PC-3 (cell line): ENCODE measurements at regions not wholly inside any gene's neighbourhood (a gene's known extent, or its start where the extent isn't known, plus 50 kb on each side); places are given as distances from the start of the nearest gene placed in this dataset.
"Not testable (repeated sequence)": the region's sequence is repeated elsewhere in the genome, so short reads cannot be mapped to it uniquely, and the experiment has no call there.

ENCODE experiments used
- CTCF ChIP-seq: fragments of 300-600 bp; sonication (generic); conservative IDR thresholded peaks from 2 replicates; pipeline ENCODE4 v1.5.1; 2017; ENCODE audit warnings: antibody characterized with exemption, low read depth, mild to moderate bottlenecking, low read length
- EZH2 ChIP-seq: fragments of 300-600 bp; sonication (generic); IDR thresholded peaks from one replicate; pipeline ENCODE4 v1.6.1; 2017; ENCODE audit warnings: antibody characterized with exemption, mild to moderate bottlenecking, low read length; ENCODE audit not compliant: unreplicated experiment
- EZH2phosphoT487 ChIP-seq: fragments of 300-600 bp; sonication (generic); IDR thresholded peaks from 2 replicates; pipeline ENCODE4 v1.6.1; 2018; ENCODE audit warnings: mild to moderate bottlenecking, antibody characterized with exemption, low read length, borderline replicate concordance

- TF ChIP-seq EZH2, CTCF, EZH2phosphoT487: not testable (repeated sequence)
Measured at GRCh38 chr3:158957777-158958176, 155.9 kb downstream of the MFSD1 start.
